A204.1 (cell line): ENCODE measurements at regions not wholly inside any gene's neighbourhood (a gene's known extent, or its start where the extent isn't known, plus 50 kb on each side); places are given as distances from the start of the nearest gene placed in this dataset.

Experiments
- FAIRE-seq: peaks from 2 replicates; lab custom pipeline; 2012; peaks lifted over from hg19 to GRCh38; lab: Jason Lieb, UNC

- FAIRE-seq: no peak
Observed at GRCh38 chr13:24083141-24083540, 77.4 kb upstream of the SPATA13 start.

GRCh38 chr13:24083722-24084421 is 76.6 kb upstream of the SPATA13 start:
- FAIRE-seq: no peak

DNA sequence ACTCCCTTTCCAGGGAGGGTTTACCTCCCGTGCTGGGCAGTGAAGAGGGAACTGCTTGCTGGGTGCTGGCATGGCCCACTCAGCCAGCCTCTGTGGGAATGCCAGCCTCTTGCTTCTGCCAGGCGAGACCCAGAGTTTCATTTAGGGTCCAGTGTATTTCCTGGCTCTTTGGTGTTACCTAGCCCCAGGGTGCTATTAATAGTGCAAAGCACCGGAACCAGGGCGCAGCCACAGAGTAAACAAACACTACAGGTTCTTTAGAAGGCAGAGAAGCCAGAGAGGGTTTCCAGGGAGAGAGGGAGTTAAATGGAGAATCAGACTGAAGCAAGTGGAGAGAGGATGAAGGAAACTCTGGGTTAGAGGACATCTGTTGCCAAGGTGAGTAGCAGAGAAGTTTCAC is 74.9 kb upstream of the SPATA13 start:
- FAIRE-seq: no peak

GRCh38 chr13:24086642-24087041 is 73.9 kb upstream of the SPATA13 start:
- FAIRE-seq: no peak

DNA sequence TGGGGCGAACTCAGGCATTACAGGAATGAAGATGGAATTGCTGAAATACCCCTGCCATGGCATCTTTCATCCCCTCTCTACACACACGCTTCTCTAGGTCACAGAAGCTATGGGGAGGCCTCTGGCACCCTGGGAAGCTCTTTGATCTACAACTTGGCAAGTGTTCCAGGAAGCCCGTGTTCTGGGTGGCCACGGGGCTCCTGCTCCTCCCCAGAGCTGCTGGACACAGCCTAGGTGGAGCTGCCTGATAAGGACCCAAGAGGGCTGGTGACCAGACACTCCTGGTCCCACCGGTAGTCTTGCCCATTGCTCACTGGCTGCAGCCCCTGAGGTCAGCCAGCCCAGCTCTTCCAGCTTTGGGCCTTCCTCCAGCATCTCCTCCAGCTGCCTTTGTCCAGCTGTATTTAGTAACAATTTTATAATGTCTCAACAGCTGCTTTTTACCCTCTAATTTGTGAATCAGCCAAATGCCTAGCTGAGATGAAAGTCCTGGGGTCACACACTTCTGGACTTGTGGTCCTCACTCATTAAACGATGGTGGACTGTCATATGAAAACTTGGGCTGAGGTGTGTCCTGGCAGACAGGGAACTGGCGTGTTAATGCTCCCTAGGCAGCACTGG is 72.8 kb upstream of the SPATA13 start:
- FAIRE-seq: no peak

GRCh38 chr13:24090049-24090448 is 70.5 kb upstream of the SPATA13 start:
- no peak for FAIRE-seq

DNA sequence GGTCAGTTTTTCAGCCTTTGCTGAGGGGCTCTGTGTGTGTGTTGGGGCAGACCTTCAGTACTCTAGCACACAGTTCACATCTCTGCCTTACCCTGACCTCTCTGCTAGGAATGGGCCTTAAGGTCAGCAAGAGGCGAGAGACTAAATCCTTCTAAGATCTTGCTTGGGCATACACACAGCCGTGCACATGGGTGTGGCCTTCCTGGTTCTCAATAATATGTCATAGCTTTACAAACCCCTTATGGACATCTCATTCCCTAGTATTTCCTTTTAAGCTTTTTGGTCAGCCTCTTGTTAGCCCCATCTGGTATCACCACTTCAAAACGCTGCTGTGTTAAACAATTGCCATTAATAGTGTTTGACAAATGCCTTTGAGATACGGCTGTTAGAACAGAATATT is 69.4 kb upstream of the SPATA13 start:
- no peak for FAIRE-seq

DNA sequence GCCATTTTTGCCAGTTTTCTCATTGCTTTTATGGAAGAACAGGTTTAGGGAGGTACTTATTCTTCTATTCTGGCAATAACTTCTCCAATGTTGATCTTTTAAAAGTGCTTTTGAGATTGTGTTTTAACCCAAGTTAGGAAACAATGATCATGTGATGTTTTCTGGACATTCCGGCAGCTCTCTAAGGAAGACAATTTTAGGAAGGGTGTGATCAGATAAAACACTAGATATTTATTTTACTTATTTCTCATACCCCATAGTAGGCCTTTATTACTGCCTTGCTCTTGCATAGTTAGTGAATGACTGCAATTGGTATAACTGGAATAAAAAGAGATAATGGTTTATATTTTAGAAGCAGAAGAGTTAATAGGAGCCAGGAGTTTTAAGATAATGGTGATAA is 68.4 kb upstream of the SPATA13 start:
- no peak for FAIRE-seq

DNA sequence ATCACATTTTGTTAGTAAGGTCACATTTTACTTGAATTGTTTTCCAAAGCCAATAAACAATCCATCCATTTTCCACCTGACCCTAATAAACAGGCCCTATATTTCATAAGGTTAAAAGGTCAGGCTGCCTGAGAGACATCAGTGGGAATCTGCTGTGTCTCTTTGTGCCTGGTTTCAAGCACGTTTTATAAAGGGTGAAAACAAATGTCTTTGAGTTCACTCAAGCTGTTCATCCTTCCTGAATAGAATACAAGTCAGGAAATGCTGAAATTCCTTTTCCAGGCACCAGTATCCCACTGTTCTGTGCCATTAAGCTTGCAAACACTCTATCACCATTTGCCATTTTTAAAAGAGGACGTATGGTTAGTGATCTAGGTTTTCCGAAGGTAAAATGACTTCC is 67.5 kb upstream of the SPATA13 start:
- no peak for FAIRE-seq

- FAIRE-seq: no peak
Observed at GRCh38 chr13:24096659-24097058, 63.9 kb upstream of the SPATA13 start.

DNA sequence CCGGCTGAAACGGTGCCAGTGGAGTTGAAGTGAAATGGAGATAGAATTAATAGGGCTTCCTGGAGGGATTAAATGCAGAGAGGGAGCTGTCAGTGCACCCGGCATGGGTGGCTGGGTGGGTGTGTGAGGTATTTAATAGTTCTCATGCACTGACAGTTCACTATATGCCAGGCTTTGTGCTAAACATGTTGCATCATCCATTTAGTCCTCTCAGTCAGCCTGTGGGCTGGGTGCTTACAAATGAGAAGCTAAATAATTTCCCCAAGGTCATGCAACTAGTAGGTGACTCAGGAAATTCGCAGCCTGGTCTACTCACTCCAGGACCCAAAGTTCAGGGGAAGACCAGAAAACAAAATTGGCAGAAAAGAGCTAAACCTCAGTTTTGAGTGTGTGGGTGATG is 63.5 kb upstream of the SPATA13 start:
- FAIRE-seq: no peak

GRCh38 chr13:24097667-24098066 is 62.9 kb upstream of the SPATA13 start:
- FAIRE-seq: no peak

DNA sequence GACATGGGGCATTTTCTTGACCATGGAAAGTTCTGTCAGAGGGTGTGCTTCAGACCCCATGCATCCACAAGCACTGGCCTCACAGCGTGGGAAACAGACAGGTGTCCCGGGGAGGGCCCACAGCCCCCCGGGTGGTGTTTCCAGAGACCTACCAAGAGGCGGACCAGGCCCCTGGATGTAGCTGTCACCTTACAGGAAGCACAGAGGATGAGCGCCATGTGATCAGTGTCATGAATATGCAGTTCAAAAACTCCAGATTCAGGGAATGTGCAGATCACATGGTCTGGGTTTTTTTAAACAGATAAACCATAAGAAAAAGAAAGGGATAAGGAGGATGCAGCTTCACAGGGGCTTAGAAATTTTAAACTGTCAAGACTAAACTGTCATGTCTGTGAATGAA is 61.0 kb upstream of the SPATA13 start:
- no peak for FAIRE-seq

DNA sequence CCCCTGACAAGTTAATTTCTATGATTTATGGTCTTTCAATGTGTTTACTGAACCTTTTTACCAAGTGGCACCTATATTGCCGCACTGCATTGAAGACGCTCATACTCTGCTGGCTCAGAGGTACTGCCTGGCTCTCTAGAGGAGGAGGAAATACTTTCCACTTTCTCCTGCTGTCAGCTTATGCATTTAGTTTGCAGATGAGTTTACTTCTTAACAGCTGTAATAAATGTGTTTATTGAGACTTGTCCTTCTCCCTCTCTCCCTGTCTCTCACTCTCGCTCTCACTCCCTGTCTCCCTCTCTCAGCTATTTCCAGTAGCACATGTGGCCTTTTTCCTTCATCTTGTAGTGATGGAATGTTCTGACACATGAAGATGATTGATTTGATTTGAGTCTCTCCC is 60.3 kb upstream of the SPATA13 start:
- no peak for FAIRE-seq

DNA sequence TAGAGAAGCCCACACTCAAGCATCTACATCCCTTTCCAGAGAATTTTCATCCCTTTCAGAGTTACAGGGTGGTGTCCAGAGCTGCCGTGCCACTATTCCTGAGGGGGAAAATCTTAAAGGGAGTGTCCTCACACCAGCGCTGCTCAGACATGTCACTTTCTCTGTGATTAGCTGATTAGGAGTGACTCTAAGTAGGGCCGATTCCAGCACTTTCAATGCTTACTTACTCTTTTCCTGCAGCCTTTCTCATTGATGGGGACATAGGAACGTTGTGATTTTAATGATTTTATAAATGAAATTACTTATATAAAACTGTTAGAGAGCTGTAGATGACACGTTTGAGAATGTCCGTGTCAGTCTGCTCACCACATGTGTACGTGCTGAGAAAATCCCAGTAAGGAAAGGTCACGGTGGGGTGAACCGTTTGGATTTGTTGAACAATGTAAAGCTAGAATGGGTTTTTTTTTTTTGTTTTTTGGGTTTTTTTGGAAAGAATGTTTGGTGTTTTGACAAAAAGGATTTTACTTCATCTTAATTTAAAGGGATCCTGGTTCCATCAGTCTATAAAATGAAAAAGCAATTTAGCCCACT is 56.6 kb upstream of the SPATA13 start:
- no peak for FAIRE-seq

DNA sequence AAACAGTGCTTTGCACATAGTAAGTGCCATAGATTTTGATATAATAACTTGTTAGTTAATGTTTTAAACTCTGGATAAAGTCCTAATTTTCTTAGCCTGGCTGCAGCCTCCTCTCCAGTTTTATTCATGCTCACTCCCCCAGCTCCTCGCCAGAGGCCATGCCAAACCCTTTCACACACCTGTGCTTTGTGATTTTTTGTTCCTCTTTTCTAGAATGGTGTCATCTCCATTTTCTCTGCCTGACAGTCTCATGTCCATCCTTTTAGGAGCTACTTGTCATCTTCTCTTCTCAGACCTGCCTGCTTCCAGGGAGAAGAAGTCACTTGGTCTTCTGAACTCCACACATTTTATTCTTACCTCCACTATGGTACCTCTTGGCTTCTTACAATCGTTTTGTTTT is 55.8 kb upstream of the SPATA13 start:
- no peak for FAIRE-seq

DNA sequence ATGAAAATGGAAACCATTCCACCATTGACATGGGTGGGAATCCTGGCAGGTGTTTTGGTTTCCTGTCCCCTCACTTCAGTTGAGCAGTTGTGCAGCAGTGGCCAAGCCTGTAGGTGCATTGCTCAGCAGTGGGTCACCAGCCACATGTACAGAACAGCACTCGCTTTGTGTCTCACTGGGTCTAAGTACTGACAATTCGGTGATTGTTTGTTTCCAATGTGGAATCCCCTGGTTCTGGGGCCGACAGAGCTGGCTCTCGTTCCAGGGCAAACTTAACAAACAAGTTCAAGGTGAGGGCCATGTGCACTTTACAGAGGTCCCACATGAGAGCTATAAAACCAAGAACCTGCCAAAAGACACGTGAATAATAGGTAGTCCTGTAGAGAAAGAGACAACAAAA is 54.1 kb upstream of the SPATA13 start:
- FAIRE-seq: no peak

DNA sequence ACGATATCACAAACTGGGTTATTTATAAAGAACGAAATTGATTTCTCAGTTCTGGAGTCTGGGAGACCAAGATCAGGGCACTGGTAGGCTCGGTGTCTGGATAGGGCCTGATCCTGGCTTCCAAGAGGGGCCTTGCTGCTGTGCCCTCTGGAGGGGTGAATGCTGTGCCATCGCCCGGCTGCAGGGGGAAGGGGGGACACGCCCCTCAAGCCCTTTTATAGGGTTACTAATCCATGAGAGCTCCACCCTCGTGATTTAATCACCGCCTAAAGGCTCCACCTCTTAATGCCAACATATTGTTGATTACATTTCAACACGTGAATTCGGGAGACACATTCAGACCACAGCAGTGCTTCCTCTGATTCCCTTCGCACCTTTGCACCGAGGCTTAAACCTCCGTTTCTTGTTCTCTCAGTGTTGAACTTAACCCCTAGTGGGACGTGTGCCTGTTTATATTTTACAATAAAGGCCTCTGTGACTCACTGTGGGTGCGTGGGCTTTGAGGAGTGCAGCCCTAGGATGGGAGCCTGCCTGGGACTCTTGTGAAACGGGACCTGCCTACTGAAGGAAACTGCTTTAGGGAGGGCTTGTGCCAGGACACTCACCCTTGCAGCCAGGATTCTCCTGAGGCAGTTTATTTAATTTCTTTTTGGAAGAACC is 52.4 kb upstream of the SPATA13 start:
- no peak for FAIRE-seq

GRCh38 chr13:24108615-24108965 is 51.9 kb upstream of the SPATA13 start:
- no peak for FAIRE-seq

DNA sequence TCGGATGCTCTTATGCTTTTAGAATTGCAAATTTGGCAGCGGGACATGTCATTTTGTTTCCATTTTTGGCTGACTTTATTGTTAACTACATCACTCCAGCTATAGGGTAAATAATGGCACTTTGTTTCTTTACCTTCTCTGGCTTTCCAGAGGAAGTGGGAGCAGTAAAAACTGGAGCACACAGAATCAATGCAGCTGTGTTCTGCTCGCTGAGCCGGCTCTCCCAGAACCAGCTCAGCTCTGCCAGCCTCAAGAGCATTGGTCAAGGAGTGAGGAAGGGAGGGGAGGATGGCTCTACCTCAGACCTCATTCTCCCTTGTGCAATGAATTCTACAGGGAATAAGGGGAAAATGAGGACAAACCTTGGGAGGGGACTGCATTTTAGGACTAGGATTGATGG is 50.5 kb upstream of the SPATA13 start:
- no peak for FAIRE-seq
